Lung (tissue), 11 donors: ENCODE measurements at regions not wholly inside any gene's neighbourhood (a gene's known extent, or its start where the extent isn't known, plus 50 kb on each side); places are given as distances from the start of the nearest gene placed in this dataset.

Experiments
- ATAC-seq: fragments of 200-7000 bp; cut with Tn5 transposase; one replicate; pipeline ENCODE4 v1.9.1; 2020; ENCODE audit warnings: moderate number of reproducible peaks; ENCODE audit not compliant: insufficient read depth, low FRiP score
- DNase-seq, 3 donors: peaks; one replicate each; pipeline ENCODE4 v3.0.0-alpha.2; 2013 to 2017
- H3K27ac ChIP-seq, 2 donors: one replicate each; pipeline ENCODE4 v1.5.1; 2013; ENCODE audit warnings: mild to moderate bottlenecking in 2 of 2, moderate library complexity in 2 of 2, control low read depth in 1 of 2, inconsistent platforms in 1 of 2, low read depth in 1 of 2, low read length in 1 of 2
- H3K27me3 ChIP-seq, 3 donors: one replicate each; pipeline ENCODE4 v1.5.1; 2013; ENCODE audit warnings: low read length in 2 of 3; ENCODE audit not compliant: control insufficient read depth in 3 of 3, insufficient read depth in 3 of 3
- H3K36me3 ChIP-seq, 4 donors: one replicate each; pipeline ENCODE4 v1.5.1; 2013; ENCODE audit warnings: low read length in 4 of 4, mild to moderate bottlenecking in 1 of 4, moderate library complexity in 1 of 4; ENCODE audit not compliant: control insufficient read depth in 4 of 4, insufficient read depth in 4 of 4
- H3K4me1 ChIP-seq, 5 donors: one replicate each; pipeline ENCODE4 v1.5.1; 2013; ENCODE audit warnings: low read length in 5 of 5, mild to moderate bottlenecking in 2 of 5, moderate library complexity in 1 of 5; ENCODE audit not compliant: control insufficient read depth in 5 of 5, insufficient read depth in 5 of 5
- H3K4me3 ChIP-seq: one replicate; pipeline ENCODE4 v1.5.1; 2013; ENCODE audit warnings: mild to moderate bottlenecking, control low read depth, moderate library complexity
- H3K9ac ChIP-seq, 2 donors: one replicate each; pipeline ENCODE4 v1.5.1; 2013; ENCODE audit warnings: low read length in 2 of 2, control low read depth in 1 of 2; ENCODE audit not compliant: insufficient read depth in 1 of 2
- H3K9me3 ChIP-seq, 4 donors: one replicate each; pipeline ENCODE4 v1.5.1; 2013; ENCODE audit warnings: low read length in 3 of 4, mild to moderate bottlenecking in 1 of 4, moderate library complexity in 1 of 4; ENCODE audit not compliant: control insufficient read depth in 4 of 4, insufficient read depth in 3 of 4
- WGBS, 2 donors: extraction: QIAGEN DNeasy Blood & Tissue Kit; methylation state at CpG; one replicate each; pipeline ENCODE4 v1.1.7; 2013; 5-methylcytosine and 5-hydroxymethylcytosine counted together
- TF ChIP-seq, protein P1 (sequence below): IDR thresholded peaks from 2 replicates; pipeline ENCODE4 v1.5.1; 2012; ENCODE audit warnings: mild to moderate bottlenecking; ENCODE audit errors: control extremely low read depth, extremely low read depth
- donor health status: control.
- donor health status: control.
- donor health status: Bipolar disorder and iron deficiency.
- donor health status: healthy.
- donor health status: DM: yes; HTN: yes; CAD: no.

GRCh38 chr18:22630980-22631379 lies 213.3 kb upstream of the CTAGE1 start:
- ATAC-seq: no peak
- Histone ChIP-seq H3K9ac (no peak overlapping the region), H3K4me1 (no peaks in the 10 kb centered on the region), H3K4me3 (no peak overlapping the region), H3K36me3 (no peaks in the 10 kb centered on the region), H3K27me3 (no peaks in the 10 kb centered on the region), H3K27ac (no peak overlapping the region), H3K9me3 (peaks cover 0 to 3% (median 0%) of the 10 kb centered on the region in 4 donors)
- TF ChIP-seq, protein P1, sequence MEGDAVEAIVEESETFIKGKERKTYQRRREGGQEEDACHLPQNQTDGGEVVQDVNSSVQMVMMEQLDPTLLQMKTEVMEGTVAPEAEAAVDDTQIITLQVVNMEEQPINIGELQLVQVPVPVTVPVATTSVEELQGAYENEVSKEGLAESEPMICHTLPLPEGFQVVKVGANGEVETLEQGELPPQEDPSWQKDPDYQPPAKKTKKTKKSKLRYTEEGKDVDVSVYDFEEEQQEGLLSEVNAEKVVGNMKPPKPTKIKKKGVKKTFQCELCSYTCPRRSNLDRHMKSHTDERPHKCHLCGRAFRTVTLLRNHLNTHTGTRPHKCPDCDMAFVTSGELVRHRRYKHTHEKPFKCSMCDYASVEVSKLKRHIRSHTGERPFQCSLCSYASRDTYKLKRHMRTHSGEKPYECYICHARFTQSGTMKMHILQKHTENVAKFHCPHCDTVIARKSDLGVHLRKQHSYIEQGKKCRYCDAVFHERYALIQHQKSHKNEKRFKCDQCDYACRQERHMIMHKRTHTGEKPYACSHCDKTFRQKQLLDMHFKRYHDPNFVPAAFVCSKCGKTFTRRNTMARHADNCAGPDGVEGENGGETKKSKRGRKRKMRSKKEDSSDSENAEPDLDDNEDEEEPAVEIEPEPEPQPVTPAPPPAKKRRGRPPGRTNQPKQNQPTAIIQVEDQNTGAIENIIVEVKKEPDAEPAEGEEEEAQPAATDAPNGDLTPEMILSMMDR: no peak
- WGBS, 2 donors: 93 to 99% methylated on average over 2 of the region's 2 CpGs
- no peak for DNase-seq

DNA sequence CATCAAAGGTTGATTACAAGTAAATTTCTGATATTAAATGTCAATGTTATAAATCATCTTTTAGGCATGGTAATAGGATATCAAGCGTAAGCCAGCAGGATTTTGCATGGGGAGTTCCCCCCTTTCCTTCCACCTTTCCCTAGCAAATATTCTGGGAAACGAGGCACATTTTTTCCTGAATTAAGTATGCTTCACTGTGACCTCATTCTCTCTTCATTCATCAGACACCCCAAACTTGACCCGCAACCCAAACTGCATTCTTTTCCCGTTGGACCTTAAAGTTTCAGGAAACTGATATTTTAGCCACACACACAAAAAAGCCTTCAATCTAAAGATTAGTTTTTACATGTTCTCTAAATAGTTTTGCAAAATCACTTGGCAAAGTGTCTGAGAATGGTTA lies 214.5 kb upstream of the CTAGE1 start:
- no peaks in the 10 kb centered on the region for H3K4me1 ChIP-seq
- no peaks in the 10 kb centered on the region for H3K27me3 ChIP-seq
- TF ChIP-seq, protein P1: no peak
- H3K36me3 ChIP-seq: no peaks in the 10 kb centered on the region
- no peaks in the 10 kb centered on the region for H3K9me3 ChIP-seq
- no peak overlapping the region for H3K9ac ChIP-seq
- WGBS, 2 donors: 57 to 72% methylated on average over 4 of the region's 4 CpGs
- DNase-seq (no peak), ATAC-seq (no peak)
- no peak overlapping the region for H3K27ac ChIP-seq
- H3K4me3 ChIP-seq: no peak overlapping the region

DNA sequence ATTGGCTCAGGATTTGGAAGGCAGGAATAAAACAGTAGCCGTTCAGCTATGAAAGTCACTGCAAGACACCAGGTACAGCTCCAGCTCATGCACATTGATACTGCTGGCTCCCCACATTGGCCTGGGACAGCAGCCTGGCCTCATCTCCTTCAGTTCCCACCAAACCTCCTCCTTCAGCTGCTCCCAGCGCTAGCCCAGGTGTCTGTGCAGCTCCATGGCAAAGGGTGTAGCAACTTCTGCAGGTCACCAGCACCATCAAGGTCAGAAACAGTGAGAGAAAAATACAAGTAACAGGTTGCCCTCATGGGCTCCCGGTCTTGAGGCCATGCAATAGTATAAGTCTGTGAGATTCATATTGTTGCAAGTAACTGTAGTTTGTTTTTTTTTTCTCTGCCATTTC lies 216.7 kb upstream of the CTAGE1 start:
- no peak for DNase-seq
- TF ChIP-seq, protein P1: no peak
- ATAC-seq: no peak
- Histone ChIP-seq H3K4me1 (peaks cover 0 to 6% (median 0%) of the 10 kb centered on the region in 5 donors), H3K27ac (no peak overlapping the region), H3K9me3 (no peaks in the 10 kb centered on the region), H3K9ac (no peak overlapping the region), H3K4me3 (no peak overlapping the region), H3K27me3 (no peaks in the 10 kb centered on the region), H3K36me3 (no peaks in the 10 kb centered on the region)
- WGBS, 2 donors: 88 to 93% methylated on average over 3 of the region's 3 CpGs

DNA sequence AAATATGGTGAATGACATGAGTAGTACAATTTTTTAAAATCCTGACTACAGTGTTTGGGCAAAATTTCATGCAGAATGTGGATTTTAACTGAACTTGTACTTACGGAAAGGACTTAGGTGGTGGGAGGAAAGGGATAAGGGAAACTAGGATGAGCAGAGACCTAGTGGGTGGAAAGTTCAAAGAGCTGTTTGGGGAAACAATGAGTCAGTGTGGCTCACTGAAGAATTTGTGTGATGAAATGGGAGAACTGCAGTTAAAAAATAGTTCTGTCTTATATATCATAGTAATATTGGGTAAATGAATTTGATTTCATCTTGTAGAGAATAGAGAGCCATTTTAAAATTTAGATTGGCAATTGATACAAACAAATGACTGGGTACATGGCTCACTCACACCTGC lies 220.1 kb upstream of the CTAGE1 start:
- H3K36me3 ChIP-seq: no peaks in the 10 kb centered on the region
- peaks cover 0 to 17% (median 0%) of the 10 kb centered on the region in 5 donors for H3K4me1 ChIP-seq
- peaks cover 0 to 3% (median 0%) of the 10 kb centered on the region in 4 donors for H3K9me3 ChIP-seq
- 91 to 100% methylated on average over 1 of the region's 1 CpG for WGBS, 2 donors
- H3K27ac ChIP-seq: no peak overlapping the region
- ATAC-seq (no peak), DNase-seq (no peak)
- no peaks in the 10 kb centered on the region for H3K27me3 ChIP-seq
- TF ChIP-seq, protein P1: no peak
- H3K4me3 ChIP-seq: no peak overlapping the region
- H3K9ac ChIP-seq: no peak overlapping the region
